HG02642 (cell line): ENCODE measurements at regions not wholly inside any gene's neighbourhood (a gene's known extent, or its start where the extent isn't known, plus 50 kb on each side); places are given as distances from the start of the nearest gene placed in this dataset.
"Not testable (repeated sequence)": the region's sequence is repeated elsewhere in the genome, so short reads cannot be mapped to it uniquely, and the experiment has no call there.

Experiments
- ATAC-seq: cut with Tn5 transposase; IDR thresholded peaks from one replicate; pipeline ENCODE4 v1.9.1; 2021; ENCODE audit warnings: mild to moderate bottlenecking; ENCODE audit not compliant: unreplicated experiment, poor library complexity

GRCh38 chr7:81394029-81394428, 375.8 kb downstream of the HGF start:
- no peak for ATAC-seq

DNA sequence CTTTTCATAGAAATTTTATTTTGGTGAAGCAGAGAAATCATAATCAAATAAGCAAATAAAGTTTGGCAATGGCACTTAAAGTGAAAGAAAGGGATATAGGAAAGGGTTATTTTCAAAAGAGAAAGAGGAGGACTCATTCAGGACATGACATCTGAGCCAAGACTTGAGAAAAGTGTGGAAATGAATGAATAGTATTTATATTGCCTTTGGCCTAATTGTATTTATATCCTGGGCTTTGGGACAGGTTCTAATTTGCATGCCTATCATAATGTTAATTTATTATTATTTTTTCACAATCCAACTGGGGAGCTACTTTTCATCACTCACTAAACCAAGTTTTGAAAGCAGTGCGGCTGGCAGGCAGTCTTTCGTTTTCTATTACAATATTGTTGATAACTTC, 376.8 kb downstream of the HGF start:
- no peak for ATAC-seq

DNA sequence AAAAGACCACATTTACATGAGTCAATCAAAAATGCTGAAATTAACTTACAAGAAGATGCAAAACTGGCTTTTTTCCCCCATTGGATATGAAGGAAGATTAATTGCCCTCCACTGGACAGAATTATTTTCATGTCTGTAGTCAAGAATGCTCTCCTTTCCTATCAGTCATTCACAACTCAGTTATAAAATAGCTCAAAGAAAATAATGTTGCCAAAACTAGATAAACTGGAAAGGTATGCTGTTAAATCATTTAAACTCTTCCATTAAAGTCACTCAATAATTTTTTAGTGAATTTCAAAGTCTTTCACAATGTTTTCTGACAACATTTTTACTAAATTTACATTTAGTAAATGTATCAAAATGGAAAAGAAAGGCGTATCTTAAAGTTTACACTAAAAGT, 384.5 kb downstream of the HGF start:
- no peak for ATAC-seq

- ATAC-seq = no peak
Observed at GRCh38 chr7:81383846-81384245, 386.0 kb downstream of the HGF start.

- not testable (repeated sequence) for ATAC-seq
Observed at GRCh38 chr7:81374641-81375040, 395.2 kb downstream of the HGF start.

DNA sequence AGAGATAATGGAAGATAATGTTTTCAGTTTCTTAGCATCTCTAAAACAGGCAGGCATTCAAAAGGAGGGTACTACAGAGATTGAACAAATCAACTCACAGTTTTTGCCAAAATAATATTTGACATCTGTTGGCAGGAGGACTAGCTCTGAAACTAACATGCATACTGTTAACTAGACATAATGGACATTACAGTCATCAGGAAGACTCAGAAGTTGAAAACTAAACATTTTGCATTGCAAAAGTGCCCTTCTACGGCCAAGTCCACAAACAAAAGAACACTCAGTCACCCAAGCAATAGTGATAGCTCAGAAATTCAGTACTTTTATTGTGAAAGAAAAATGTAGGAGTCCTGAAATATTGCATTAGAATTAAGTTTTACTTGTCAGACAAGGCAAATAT, 399.0 kb downstream of the HGF start:
- ATAC-seq = no peak

- no peak for ATAC-seq
Observed at GRCh38 chr7:81367326-81367931, 402.4 kb downstream of the HGF start.

DNA sequence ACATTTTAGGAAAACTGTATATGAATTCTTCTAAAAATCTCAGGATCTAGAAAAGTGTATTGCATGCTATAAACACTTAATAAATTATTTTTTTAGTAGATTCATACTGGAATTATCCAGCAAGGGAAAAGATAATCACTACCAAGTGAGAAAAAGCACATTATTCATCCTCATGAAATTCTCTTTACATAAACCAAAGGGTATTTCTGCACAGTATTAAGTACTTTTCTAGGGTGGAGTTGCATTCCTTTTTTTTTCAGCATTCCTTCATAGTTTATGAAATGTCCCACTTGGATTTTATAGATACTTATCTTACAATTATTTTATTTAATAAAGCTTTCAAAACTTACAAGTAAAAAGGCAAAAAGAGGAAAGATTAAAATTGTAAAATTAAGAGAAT, 403.3 kb downstream of the HGF start:
- no peak for ATAC-seq

GRCh38 chr7:81361769-81362312, 408.0 kb downstream of the HGF start:
- ATAC-seq = no peak

DNA sequence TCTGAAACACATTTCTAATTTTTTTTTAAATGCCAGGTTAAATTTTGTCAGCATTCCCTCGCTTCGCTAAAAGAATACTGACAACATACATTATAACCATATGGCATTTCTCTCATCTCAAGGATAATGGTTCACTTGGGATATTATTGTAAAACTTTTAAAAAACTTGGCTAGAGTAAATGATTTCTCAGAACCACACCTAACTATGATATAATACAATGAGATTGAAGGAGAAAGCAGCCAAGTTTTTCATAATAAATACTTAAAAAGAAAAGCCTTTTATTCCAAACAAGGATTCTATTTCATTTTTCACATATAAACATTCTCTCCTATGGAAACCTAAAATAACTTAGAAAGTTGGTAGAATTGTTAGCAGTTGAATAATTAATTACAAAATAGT, 413.9 kb downstream of the HGF start:
- no peak for ATAC-seq

- no peak for ATAC-seq
Observed at GRCh38 chr7:81349044-81349443, 420.8 kb downstream of the HGF start.

DNA sequence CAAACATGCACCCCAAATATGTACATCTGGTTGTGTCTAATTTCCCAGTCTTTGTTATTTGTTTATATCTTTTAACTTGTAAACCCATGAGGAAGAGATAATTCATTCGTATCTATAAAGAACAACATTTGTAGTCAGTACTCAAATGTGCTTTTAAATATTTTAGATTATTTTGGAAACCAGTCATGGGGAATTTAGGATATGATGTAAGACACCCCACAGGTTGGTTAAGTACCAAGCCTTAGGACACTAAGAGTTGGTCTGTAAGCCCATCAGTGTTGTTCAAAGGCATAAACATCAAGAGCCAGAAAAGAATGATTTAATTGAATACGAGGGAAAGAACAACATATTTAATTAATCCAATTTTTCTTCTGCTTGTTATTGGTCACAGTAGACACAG, 421.1 kb upstream of the SEMA3C start:
- ATAC-seq = no peak

DNA sequence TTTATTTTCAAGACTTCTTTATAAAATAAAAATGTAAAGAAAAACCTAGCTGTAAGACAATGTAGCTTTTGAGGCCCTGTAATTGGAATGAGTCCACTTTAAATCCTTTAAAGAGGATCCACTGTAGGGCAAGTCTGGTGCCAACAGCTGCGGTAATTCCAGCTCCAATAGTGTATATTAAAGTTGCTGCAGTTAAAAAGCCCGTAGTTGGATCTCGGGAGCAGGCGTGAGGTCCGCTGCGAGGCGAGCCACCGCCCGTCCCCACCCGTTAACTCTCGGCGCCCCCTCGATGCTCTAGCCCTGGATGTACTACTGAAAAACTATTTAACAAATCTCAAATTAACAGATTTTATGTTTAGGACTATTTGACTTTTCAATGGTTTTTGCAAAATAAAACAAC, 414.7 kb upstream of the SEMA3C start:
- no peak for ATAC-seq

DNA sequence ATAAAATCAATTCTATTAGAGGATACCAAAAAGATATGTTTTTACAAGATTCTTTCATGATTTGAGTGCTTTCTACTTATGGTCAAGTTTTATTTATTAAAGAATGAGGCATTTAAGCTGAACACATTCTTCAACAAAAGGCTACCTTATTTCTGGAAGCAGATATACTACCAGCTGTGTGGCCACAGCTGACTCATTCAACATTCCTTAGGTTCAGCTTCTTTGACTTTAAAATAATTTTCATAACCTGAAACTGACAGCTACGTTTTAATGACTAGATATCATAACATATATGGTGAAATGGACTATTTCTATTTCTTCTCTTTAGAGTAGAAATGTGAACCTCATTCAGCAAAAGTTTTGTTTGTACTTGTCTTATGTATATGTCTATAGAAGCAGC, 414.2 kb upstream of the SEMA3C start:
- ATAC-seq = no peak

GRCh38 chr7:81331061-81332018, 412.5 kb upstream of the SEMA3C start:
- no peak for ATAC-seq

GRCh38 chr7:81330108-81330507, 411.3 kb upstream of the SEMA3C start:
- ATAC-seq = no peak

DNA sequence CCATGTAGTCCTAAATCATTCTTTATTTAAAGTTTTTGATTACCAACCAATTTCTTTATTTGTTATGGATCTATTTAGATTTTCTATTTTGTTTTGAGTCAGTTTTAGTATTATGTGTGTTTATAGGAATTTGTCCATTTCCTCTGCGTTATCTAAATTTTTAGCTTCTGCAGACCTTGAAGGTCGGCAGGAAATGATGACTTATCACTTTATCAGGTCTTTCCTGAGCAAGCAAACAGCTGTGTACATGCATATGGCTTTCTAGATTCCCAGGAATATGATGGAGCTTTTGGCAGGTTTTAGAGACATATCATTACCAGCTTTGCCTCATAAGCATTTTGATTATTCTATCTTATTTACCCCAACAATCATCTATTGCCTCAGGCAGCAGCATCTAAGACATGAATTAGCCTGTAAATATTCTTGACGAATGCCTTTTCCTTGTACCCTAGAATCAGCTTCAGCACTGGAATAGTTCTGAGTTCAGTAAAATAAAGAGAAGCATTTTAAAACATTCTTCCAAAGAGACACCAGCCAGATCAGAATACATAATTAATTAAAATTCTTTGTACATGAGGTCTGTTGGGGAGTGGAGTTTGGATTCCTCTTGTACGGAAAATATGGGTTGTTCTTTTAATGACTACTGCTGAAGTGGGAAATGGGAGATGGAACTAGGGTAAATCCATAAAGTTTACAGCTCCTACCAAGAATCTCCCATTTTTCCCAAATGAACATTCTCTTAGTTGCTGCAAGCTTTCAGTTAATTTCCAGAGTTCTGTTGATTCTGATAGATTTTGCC, 408.8 kb upstream of the SEMA3C start:
- ATAC-seq = no peak

- no peak for ATAC-seq
Observed at GRCh38 chr7:81321949-81322348, 403.1 kb upstream of the SEMA3C start.

GRCh38 chr7:81317741-81318140, 398.9 kb upstream of the SEMA3C start:
- ATAC-seq = no peak

DNA sequence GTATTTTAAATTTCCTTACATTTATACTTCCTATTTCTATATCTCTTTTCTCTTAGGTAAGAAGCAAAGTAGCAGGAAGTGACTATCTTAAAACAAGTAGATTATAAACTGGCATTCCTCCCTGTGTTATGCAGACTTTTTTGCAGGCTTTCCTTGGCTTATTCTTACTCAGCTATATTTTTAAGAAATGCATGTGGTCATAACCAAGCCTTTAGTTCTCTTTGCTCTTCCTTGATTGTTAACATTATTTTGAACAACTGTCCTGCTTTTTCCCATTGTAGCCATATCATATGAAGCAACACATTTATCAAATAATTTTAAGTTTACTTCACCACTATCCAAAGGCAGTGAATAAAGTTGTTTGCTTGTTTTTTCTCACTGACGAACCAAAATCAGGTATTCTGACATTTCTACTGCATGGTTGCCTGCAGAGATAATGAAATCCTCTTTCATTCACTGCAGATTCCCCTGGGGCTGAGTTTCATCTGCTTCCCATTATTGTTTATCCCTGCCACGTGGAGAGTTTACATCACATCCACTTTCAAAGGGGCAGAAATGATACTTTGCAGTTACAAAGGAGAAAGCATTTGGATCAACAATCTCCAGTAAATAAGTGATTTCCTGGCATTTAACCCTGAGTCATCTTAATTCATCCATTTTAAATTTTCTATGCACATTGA, 389.9 kb upstream of the SEMA3C start:
- no peak for ATAC-seq
